ENCODE measurements at regions not wholly inside any gene's neighbourhood (a gene's known extent, or its start where the extent isn't known, plus 50 kb on each side); places are given as distances from the start of the nearest gene placed in this dataset.
"Not testable (repeated sequence)": the region's sequence is repeated elsewhere in the genome, so short reads cannot be mapped to it uniquely, and the experiment has no call there.

DNA sequence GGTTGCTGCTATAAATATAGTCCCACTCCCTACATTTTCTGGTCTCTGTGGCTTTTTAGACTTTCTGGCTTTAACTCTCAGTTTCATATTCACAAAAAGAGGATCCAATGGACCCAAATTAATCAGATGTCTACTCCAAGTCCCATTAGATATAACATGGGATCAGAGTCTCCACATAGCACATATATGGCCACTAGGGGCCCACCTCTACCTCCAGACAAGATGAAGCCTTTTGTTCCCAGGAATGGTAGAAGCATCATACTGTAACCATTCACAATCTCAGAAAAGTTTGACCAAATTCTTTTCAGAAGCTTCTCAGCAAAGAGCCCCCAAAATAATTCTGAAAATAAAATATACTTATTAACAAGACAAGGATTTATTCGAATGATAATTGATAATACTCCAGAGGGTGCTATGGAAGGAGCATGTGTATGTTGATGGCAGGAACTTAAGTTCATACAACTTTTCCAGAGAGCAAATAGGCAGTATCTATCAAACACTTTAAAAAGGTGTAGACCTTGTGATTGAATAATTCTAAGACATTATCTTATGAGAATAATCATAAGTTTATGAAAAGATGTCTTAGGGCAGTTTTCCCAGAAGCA, 382.3 kb upstream of the CRIM1 start:
- H3K4me3 ChIP-seq = no peak overlapping the region
- no peaks in the 10 kb centered on the region for H3K27me3 ChIP-seq
- H3K27ac ChIP-seq = peak overlapping the region in 2 of 4 donors; percentile 5 to 34
- DNase-seq = peak in 1 of 3 donors; percentile 64
- no peaks in the 10 kb centered on the region for H3K4me1 ChIP-seq
- no peaks in the 10 kb centered on the region for H3K36me3 ChIP-seq
- TF ChIP-seq CTCF (IDR thresholded peaks at IDR 0.05) (peak in 5 of 6 experiments; percentile 25 to 73 (median 60)), POLR2A (IDR thresholded peaks at IDR 0.05) (no peak)
- no peaks in the 10 kb centered on the region for H3K9me3 ChIP-seq

GRCh38 chr2:35963824-35964223, 391.8 kb upstream of the CRIM1 start:
- H3K4me3 ChIP-seq = no peak overlapping the region
- H3K9me3 ChIP-seq = peaks cover 0 to 3% (median 0%) of the 10 kb centered on the region in 4 donors
- no peaks in the 10 kb centered on the region for H3K36me3 ChIP-seq
- H3K27me3 ChIP-seq = no peaks in the 10 kb centered on the region
- no peak for TF ChIP-seq POLR2A (IDR thresholded peaks at IDR 0.05)
- TF ChIP-seq CTCF (IDR thresholded peaks at IDR 0.05) = no peak
- no peak for DNase-seq
- no peak overlapping the region for H3K27ac ChIP-seq
- H3K4me1 ChIP-seq = no peaks in the 10 kb centered on the region

DNA sequence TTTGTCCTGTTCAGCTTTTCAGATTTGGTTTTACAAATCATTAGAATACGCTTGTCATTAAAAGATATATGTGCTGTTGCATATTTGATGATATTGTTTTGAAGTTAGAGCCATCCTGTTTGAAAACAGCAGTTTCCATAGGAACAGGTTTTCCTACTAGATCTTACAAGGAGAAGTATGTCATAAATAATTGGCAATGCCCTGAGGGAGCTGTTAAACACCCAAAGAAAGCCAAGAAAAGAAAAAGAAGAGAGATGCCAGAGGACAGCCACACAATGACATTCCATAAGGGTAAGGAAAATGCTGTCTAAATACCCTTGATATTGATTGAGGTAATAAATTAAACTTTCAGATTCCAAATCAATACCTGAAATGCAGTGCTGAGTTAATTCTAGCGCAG, 392.2 kb upstream of the CRIM1 start:
- H3K36me3 ChIP-seq = no peaks in the 10 kb centered on the region
- H3K4me3 ChIP-seq = no peak overlapping the region
- no peaks in the 10 kb centered on the region for H3K4me1 ChIP-seq
- no peak overlapping the region for H3K27ac ChIP-seq
- TF ChIP-seq CTCF (IDR thresholded peaks at IDR 0.05) = no peak
- TF ChIP-seq POLR2A (IDR thresholded peaks at IDR 0.05) = no peak
- H3K9me3 ChIP-seq = peaks cover 0 to 3% (median 0%) of the 10 kb centered on the region in 4 donors
- no peak for DNase-seq
- H3K27me3 ChIP-seq = no peaks in the 10 kb centered on the region

- no peak overlapping the region for H3K4me3 ChIP-seq
- TF ChIP-seq POLR2A (IDR thresholded peaks at IDR 0.05) (no peak), CTCF (IDR thresholded peaks at IDR 0.05) (no peak)
- no peaks in the 10 kb centered on the region for H3K4me1 ChIP-seq
- H3K9me3 ChIP-seq = peaks cover 0 to 3% (median 0%) of the 10 kb centered on the region in 4 donors
- DNase-seq = no peak
- no peak overlapping the region for H3K27ac ChIP-seq
- no peaks in the 10 kb centered on the region for H3K36me3 ChIP-seq
- H3K27me3 ChIP-seq = no peaks in the 10 kb centered on the region
These were observed 392.9 kb upstream of the CRIM1 start for GRCh38 chr2:35962585-35963146.

GRCh38 chr2:35960596-35960995, 395.0 kb upstream of the CRIM1 start:
- Histone ChIP-seq H3K9me3 (peaks cover 0 to 3% (median 0%) of the 10 kb centered on the region in 4 donors), H3K27me3 (no peaks in the 10 kb centered on the region), H3K27ac (no peak overlapping the region), H3K36me3 (no peaks in the 10 kb centered on the region), H3K4me1 (no peaks in the 10 kb centered on the region), H3K4me3 (no peak overlapping the region)
- no peak for DNase-seq
- no peak for TF ChIP-seq POLR2A (IDR thresholded peaks at IDR 0.05)
- no peak for TF ChIP-seq CTCF (IDR thresholded peaks at IDR 0.05)

- H3K4me1 ChIP-seq, DNase-seq, H3K36me3 ChIP-seq, H3K27ac ChIP-seq, H3K27me3 ChIP-seq, H3K4me3 ChIP-seq, H3K9me3 ChIP-seq: not testable (repeated sequence)
These were observed 398.5 kb upstream of the CRIM1 start for GRCh38 chr2:35957053-35957452.
